ENCODE measurements at regions not wholly inside any gene's neighbourhood (a gene's known extent, or its start where the extent isn't known, plus 50 kb on each side); places are given as distances from the start of the nearest gene placed in this dataset.
"Not testable (repeated sequence)": the region's sequence is repeated elsewhere in the genome, so short reads cannot be mapped to it uniquely, and the experiment has no call there.

DNA sequence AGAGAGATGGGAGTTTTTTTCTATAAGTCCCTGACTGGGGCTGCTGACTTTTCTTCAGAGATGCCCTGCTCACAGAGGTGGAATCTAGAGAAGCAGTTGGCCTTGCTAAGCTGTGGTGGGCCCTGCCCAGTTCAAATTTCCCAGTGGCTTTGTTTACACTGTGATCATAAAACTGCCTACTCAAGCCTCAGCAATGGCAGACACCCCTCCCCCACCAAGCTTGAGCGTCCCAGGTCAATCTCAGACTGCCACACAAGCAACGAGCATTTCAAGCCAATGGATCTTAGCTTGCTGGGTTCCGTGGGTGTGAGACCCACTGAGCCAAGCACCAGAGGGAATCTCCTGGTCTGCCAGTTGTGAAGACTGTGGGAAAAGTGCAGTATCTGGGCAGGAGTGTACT lies 199.8 kb upstream of the WDFY3 start:
- no peak for DNase-seq

DNA sequence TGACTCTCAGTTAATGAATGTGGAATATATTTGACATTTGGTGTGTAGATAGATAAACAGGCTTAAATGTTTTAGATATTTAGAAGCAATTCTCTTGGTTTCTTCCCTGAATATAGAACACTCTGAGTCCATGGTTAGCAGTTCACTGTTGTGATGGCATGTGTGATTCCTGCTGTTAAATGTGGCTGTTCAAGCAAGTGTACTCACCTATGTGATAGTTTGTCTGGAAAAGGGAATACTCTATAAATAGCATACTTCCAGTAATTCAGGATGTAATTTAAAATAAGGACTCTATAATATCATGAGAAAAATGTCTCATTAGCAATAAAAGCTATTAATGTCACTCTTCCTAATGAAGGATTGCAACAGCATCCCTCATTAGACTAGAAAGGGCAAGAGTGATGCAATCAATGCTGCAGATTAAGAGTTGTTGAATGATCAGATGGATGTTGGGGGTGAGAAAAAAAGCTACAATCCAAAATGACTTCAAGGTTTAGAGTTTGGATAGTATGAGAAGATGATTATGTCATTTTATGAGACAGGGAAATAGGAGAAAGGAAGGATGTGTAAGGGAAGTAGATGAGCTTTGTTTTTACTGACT lies 201.8 kb upstream of the WDFY3 start:
- no peak for DNase-seq

DNA sequence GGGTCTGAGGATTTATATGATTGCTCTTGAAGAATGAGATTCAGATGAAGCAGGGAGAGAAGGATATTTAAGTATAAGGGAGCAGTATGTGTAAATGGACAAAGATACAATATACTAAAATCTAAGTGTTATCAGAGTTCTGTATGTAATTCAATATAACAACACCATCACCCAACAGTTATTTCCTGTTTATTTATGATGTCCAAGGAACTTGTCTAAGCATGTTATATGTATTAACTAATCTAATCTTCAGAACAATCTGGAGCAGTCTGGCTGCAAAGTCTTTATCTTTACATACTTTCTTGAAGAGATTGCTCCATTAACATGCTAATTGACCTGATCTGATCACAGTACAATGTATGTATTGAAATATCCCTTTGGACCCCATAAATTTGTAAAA lies 203.8 kb upstream of the WDFY3 start:
- DNase-seq: no peak

DNA sequence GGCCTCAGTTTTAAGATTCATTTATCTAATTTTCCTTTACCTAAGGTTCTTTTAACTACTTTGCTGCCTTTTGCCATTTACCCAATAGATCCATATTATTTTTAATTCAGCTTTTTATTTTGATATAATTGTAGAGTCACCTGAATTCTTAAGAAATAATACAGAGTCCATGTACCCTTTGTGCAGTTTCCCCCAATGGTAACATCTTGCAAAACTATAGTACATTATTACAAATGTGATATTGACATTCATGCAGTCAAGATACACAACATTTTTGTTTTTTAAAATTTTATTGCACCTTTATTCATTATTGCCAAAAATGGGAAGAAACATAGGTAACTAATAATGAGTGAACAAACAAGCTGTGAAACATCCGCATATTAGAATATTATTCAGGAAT lies 208.7 kb upstream of the WDFY3 start:
- DNase-seq: no peak

DNA sequence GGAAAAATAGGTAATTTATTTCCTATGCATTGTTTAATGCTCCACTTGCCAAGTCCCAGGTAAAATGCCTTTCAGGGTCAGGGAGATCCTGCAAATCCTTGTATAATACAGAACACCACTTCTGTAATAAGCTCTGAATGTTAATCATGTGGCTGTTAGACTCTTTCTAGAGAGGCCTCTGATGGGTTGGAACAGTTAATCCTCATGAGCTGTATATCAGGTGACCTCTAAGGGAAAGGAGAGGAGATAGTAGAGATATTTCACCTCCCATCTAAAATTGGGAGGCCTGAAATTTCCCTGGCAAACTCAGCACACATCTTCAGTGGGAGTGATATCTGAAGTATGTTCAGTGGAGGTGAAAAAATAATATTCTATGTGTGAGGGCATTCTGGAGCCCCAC lies 210.6 kb upstream of the WDFY3 start:
- no peak for DNase-seq

DNA sequence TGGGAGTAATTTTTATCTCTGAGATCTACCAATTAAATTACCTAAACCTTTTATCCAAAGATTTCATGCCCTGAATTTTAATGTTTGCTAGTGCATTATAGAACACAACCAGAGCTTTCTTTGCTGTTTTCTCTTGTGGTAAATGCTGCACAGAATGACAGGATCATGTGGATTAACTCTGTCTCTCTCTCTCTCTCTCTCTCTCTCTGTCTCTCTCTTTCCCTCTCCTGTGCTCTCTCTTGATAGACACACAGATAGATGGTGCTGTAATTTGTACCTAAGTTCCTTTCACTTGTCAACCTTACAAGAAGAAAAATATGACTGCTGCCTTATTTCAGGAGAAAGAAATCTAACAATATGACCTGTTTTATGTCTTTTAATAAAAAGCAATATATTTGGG lies 211.2 kb upstream of the WDFY3 start:
- no peak for DNase-seq

DNA sequence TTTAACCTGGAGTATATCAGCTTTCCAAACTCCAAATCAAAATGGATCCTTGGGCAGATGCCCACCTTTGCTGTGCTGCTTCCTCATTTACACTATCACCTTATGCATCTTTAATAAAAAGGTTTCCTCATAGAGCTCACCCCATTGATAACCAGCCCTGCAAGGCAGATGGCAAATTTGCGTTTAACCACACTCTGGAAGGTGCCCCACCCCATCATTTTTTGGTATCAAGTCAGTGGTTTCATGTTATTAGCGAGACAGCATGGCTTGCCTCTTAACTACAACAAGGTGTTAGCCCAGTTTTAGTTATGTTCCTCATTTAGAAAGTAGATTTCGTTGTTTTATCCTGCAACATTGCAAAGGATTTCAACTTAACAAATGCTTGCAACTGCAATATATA lies 214.0 kb upstream of the WDFY3 start:
- peak in 1 of 4 experiments; percentile 8 for DNase-seq

DNA sequence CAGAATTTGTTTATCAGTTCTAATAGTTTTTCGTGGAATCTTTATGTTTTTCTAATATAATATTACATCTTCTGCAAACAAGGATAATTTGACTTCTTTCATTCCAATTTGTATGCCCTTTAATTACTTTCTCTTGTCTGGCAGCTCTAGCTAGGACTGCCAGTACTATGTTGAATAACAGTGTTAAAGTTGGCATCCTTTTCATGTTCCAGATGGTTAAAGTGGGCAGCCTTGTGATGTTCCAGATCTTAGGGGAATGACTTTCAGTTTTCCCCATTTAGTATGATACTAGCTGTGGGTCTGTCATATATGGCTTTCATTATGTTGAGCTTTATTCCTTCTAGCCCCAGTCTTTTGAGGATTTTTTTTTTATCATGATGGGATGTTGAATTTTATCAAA lies 220.6 kb upstream of the WDFY3 start:
- DNase-seq: no peak

DNA sequence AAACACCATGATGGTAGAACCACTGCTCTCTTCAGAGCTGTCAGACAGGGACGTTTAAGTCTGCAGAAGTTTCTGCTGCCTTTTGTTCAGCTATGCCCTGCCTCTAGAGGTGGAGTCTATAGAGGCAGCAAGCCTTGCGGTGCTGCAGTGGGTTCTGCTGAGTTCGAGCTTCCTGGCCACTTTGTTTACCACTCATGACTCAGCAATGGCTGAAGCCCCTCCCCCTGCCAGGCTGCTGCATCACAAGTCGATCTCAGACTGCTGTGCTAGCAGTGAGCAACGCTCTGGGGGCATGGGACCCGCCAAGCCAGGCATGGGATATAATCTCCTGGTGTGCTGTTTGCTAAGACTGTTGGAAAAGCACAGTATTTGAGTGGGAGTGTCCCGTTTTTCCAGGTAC lies 229.5 kb upstream of the WDFY3 start:
- not testable (repeated sequence) for DNase-seq

DNA sequence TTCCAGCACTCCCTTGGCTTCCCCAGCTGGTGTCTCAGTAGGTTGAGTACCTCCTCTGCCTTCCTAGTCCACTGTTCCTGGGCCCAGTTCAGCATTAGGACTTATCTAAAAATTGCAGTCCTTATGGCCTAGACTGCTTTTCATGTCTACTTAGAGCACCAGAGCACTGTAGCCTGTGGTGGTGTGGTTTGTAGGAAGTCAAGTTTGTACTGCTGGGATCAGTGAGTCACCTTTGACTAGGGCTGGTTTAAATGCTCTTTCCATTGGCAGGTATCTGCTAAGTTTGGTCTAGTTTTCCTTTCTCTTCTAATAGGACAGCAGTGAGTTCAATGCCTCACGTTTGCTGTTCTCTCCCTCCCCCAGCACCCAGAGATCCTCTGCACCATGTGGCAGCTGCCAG lies 233.6 kb upstream of the WDFY3 start:
- no peak for DNase-seq

DNA sequence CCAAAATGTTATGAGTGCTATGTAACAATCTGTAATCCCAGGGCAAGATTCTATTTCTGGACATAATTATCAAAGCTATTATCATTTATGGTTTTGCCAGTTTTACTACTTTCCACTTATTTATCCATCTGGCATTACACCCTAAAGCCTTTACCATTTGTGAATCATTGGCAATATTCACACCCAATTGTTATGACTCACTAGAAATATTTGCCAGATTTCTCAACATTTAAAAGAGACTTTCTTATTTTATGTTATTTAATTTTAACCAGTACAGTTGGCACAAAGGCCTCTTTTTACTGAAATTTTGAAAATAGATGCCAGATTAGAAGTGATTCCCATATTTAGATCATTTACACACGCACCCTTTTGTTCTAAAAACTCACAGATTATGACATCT lies 242.7 kb upstream of the WDFY3 start:
- no peak for DNase-seq

DNA sequence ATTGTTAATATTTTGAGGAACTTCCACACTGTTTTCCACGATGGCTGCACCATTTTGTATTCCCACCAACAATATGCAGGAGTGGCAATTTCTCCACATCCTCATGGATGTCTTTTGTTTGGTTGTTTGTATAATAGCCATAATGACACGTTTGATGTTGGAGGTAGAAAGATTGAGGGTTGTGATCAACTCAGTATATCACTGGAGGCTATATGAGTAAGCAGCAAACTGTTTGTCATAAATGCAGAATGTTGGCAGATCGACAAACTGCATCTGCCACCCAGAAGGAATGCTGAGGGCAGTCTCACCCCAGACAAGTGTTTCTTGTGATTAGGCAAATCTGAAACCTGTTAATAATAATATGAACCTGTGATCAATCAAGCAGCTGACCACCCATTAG lies 243.9 kb upstream of the WDFY3 start:
- no peak for DNase-seq

DNA sequence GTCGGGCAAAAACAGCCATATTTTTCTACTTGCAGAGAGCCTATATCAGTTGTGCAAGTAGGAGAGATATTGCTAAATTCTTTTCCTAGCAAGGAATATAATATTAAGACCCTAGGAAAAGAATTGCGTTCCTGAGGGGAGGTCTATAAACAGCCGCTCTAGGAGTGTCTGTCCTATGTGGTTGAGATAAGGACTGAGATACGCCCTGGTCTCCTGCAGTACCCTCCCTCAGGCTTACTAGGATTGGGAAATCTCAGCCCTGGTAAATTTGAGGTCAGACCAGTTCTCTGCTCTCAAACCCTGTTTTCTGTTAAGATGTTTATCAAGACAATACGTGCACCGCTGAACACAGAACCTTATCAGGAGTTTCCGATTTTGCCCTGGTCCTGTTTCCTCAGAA lies 250.1 kb upstream of the WDFY3 start:
- DNase-seq: not testable (repeated sequence)

DNA sequence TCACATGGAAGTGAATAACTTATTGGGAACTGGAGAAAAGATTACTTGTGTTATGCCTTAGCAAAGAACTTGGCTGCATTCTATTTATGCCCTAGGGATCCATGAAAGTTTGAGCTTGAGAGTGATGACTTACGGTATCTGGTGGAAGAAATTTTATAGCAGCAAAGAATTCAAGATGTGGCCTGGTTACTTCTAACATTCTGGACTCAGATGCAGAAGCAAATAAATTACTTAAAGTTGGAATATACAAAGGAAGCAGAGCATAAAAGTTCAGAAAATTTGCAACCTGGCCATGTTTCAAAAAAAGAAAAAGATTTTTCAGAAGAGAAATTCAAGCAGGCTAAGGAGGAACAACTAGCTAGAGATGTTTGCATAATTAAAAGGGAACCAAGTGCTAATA lies 252.3 kb upstream of the WDFY3 start:
- DNase-seq: no peak

DNA sequence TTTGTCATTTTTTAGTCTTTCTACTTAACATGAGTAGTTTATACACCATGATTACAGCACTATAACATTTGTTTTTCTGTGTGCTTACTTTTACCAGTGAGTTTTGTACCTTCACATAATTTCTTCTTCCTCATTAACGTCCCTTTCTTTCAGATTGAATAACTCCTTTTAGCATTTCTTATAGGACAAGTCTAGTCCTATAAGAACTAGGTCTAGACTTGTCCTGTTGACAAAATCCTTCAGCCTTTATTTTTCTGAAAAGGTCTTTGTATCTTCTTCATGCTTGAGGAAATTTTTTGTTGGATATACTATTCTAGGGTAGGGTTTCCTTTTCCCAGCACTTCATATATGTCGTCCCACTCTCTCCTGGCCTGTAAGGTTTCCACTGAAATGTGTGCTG lies 253.3 kb upstream of the ARHGAP24 start:
- no peak for DNase-seq

DNA sequence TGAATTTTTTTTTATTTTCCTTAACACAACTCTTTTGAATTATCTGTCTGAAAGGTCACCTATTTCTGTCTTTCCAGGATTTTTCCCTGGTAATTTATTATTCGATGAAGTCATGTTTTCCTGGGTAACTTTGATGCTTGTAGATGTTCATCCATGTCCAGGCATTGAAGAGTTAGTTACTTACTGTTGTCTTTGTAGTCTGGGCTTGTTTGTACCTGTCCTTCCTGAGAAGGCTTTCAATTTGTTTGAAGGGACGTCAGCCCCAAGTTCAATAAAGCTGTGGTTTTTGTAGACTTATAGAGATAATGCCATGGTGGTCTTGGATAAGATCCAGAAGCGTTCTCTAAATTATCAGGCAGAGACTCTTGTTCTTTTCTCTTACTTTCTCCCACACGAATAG lies 252.4 kb upstream of the ARHGAP24 start:
- DNase-seq: no peak

DNA sequence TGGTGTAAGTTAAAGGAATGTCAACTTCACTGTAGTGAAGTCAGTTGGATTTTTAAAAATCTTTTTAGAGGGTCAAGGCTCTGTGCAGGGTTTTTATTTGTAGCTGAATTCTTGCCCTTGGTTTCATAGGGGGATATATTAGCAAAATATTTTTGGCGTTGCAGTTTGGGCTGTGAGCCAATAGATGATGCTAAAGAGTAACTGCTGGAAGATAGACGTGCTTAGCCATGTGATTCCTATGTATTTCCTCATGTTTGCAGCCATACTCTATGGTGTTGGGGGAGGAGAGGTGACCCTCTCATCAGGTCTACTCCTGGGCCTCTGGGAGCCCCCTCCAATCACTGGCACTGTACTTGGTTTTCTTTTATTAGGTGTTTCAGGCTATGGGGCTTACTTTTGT lies 246.7 kb upstream of the ARHGAP24 start:
- DNase-seq: no peak

DNA sequence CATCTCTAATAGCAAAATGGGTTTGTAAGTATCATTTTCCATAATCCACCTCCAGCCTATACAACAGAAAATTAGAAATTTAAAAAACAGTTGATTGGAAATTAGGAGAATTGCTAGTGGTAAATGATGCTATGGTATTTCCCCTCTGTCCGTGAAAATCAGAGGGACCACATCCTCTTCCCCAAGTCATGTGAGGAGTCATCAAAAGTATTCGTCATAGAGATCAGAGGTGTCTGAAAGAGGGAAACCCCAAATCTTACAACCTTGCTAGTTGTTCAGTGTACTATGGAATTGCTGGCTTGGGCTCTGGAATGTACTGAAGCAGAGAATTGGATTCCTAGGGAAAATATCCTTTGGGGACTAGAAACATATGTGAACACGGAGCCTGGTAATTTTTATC lies 241.4 kb upstream of the ARHGAP24 start:
- no peak for DNase-seq

DNA sequence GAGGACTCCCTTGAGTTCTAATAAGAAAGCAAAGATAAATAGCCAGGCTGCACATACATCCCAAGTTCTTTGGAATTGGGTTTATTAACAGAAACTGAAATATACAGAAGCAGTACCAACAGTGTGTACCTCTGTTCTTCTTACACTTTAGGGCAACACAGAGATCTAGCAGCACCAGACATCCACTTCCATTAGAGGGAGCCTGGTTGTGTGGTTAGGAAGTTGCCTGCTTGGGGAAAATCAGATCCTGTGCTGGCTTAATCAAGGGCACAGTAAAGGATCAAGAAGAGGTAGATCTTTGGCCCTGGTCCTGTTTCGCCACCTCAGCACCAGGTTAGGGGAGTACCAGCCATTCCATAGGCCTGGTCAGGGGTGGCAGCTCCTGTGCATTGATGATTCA lies 231.1 kb upstream of the ARHGAP24 start:
- no peak for DNase-seq

DNA sequence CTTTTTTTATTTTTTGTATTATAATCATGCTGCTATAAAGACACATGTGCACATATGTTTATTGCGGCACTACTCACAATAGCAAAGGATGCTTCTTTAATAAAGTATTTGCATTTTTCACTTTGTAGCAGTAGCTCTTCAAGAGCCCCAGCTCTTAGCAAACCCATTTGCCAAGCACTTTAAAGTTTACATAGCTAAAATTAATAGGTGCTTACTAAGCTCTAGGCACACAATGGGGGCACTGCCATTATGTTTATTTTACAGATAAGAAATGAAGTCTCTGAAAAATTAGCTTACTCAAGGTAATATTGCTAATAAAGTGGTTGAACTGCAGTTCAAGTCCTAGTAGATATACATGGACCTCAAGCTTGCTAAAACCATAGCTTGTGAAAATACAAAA lies 230.3 kb upstream of the ARHGAP24 start:
- DNase-seq: no peak

DNA sequence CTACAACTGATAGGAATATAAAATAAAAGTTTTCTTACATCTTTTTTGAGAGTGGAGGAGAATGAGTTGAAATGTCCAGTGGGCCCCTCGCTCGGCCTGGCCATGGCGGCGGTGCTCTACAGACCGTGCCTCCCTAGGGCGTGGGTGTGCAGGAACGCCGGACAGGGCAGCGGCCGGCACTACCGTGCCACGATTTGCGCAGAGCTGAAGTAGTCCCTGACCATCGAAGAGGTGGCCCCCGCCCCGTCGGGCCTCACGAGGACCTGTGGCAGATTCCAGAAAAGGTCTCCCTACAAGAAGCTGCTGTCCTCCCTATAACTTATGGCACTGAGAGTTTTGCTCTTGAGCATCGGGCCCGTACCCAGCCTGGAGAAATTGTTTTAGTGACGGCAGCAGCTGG lies 228.9 kb upstream of the ARHGAP24 start:
- no peak for DNase-seq

DNA sequence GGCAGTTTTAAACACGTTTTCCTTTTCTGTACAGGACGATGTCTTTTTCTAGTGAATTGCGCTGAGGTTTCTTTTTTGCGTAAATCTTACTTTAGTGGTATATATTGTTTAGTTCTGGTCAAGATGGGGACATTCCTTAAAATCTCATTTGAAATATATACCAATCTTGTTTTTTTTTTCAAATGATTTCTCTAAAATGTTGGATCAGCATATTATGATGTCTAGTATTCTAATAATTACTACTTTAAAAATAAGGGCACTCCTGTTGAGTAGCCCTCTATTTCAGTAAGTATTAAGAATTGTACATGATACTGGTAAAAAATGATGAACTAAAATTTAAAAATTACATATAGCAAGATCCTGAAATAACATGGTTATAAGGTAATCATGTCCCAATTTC lies 224.1 kb upstream of the ARHGAP24 start:
- no peak for DNase-seq

DNA sequence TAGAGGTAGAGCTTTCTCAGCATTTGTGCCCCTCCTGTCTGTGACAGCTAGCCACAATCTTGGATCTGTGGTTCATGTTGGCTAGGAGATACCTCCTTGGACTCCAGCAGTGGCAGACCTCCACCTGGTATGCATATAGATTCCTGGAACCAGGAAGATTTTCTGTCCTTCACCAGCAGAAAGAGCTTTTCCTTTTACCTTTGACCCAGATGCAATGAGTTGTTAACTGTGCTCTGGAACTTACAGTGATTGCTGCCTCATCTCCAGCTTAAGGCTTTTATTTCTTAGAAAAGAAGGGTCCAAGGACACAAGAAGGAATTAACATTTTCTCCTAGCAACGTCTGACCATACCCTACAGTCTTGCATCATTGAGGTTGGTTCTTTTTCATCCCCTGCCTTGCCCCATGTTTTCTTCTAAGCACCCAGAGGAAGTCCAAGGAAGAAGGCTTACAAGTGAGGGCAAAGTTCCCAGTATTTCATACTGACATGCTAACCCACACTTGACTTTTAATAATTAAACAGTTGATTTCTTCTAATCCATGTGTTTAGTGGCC lies 217.1 kb upstream of the ARHGAP24 start:
- no peak for DNase-seq

DNA sequence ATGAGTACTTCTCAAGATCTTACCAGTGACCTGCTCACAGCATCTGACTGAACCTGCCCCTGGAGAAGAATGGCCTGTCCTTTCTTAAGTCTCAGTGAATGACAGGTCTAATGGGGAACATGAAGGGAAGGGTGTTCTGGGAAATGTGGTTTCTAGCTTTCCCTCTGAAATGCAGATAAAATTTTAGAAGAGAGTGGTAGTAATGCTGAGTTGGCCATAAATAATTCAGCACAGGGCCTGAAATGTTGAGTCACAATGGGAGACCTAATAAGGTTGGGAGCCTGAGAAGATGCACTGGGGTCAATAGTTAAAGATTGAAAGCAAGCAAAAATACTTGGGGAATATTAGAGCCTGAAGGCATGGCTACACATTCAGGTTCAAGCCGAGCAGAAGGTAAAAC lies 214.9 kb upstream of the ARHGAP24 start:
- DNase-seq: no peak

DNA sequence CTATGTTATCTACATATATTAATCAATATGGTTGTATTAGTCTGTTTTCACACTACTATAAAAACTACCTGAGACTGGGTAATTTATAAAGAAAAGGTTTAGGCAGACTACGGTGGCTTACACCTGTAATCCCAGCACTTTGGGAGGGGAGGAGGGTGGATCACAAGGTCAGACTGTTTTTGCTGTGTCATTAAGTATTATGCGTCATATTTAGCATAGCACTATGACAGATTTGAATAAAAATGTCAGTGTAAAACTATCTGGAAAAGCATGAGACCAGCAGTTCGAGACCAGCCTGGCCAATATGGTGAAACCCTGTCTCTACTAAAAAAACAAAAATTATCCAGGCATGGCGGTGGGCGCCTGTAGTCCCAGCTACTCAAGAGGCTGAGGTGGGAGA lies 209.7 kb upstream of the ARHGAP24 start:
- no peak for DNase-seq

Data from suppressor macrophage (primary cell).